ENCODE measurements at regions not wholly inside any gene's neighbourhood (a gene's known extent, or its start where the extent isn't known, plus 50 kb on each side); places are given as distances from the start of the nearest gene placed in this dataset.

DNA sequence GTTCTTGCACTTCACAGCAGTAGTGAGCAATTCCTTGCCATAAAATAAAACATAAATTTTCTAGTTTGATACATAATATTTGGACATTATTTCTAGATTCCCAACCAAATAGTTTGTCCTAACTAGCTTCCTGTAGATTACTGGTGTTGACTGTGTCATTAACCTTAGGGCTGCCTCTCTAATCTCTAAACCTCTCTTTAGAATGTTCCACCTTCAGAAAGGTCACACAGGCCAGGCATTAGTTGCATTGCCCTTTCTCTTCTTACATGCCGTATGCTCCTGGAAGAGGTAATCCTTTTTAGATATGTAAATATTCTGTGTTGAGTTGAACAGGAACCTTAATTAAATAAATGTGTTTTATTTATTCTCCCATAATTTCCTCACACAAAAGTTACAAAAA is 904.9 kb upstream of the CNTN5 start:
- TF ChIP-seq, protein P1, sequence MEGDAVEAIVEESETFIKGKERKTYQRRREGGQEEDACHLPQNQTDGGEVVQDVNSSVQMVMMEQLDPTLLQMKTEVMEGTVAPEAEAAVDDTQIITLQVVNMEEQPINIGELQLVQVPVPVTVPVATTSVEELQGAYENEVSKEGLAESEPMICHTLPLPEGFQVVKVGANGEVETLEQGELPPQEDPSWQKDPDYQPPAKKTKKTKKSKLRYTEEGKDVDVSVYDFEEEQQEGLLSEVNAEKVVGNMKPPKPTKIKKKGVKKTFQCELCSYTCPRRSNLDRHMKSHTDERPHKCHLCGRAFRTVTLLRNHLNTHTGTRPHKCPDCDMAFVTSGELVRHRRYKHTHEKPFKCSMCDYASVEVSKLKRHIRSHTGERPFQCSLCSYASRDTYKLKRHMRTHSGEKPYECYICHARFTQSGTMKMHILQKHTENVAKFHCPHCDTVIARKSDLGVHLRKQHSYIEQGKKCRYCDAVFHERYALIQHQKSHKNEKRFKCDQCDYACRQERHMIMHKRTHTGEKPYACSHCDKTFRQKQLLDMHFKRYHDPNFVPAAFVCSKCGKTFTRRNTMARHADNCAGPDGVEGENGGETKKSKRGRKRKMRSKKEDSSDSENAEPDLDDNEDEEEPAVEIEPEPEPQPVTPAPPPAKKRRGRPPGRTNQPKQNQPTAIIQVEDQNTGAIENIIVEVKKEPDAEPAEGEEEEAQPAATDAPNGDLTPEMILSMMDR (IDR thresholded peaks at IDR 0.05), result no peak
- H3K27ac ChIP-seq, result no peak overlapping the region
- no peaks in the 10 kb centered on the region for H3K4me1 ChIP-seq
- no peaks in the 10 kb centered on the region for H3K9me3 ChIP-seq
- no peak overlapping the region for H3K4me3 ChIP-seq
- DNase-seq (no peak), ATAC-seq (no peak)
- no peaks in the 10 kb centered on the region for H3K36me3 ChIP-seq
- intact Hi-C loops (cut with DNase I), result no loop called here
- H3K27me3 ChIP-seq, result no peaks in the 10 kb centered on the region

DNA sequence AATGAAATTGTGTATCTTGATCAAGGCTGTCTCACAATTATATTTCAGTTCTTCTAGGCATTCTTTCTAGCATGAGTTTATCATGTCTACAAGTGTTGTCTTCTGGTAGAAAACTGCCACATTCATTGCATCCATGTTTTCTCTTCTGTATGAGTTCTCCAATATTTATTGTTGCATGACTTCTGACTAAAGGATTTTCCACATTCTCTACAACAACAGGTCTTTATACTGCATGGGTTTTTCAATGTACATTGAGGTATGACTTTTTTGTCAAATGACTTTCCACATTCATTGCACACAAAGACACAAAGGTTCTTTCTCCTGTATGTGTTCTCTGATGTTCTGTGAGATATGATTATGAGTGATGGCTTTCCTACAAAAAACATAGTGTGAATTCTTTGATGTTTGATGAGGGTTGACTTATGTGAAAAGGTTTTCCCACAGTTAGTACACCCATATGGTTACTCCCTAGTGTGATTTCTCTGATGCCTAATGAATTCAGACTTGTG is 890.6 kb upstream of the CNTN5 start:
- TF ChIP-seq, protein P1 (IDR thresholded peaks at IDR 0.05), result no peak
- H3K27ac ChIP-seq, result no peak overlapping the region
- no peak overlapping the region for H3K4me3 ChIP-seq
- DNase-seq (no peak), ATAC-seq (no peak)
- no peaks in the 10 kb centered on the region for H3K4me1 ChIP-seq
- no peaks in the 10 kb centered on the region for H3K27me3 ChIP-seq
- H3K9me3 ChIP-seq, result no peaks in the 10 kb centered on the region
- no peaks in the 10 kb centered on the region for H3K36me3 ChIP-seq
- intact Hi-C loops (cut with DNase I), result no loop called here

DNA sequence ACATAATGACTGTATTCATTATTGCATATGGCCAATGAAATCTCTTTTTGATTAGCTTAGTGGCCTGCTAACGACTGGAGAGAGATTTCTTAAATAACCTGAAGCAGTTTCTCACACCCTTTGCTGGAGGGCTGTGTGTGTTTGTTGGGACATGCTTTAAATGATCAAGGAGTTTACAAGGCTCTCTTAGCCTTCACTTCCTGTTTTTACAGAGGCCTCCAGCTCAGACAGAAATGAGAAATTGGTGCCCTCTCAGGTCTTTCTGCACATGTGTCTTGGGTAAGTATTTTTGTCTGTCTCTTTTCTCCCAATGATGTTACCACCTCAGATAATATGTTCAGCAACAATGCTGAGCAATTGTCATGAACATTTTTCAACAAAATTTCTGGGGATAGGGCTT is 884.4 kb upstream of the CNTN5 start:
- H3K9me3 ChIP-seq, result peaks cover 4% of the 10 kb centered on the region
- H3K4me3 ChIP-seq, result no peak overlapping the region
- TF ChIP-seq, protein P1 (IDR thresholded peaks at IDR 0.05), result no peak
- intact Hi-C loops (cut with DNase I), result no loop called here
- no peak for DNase-seq
- H3K4me1 ChIP-seq, result no peaks in the 10 kb centered on the region
- H3K27ac ChIP-seq, result no peak overlapping the region
- ATAC-seq, result no peak
- H3K36me3 ChIP-seq, result no peaks in the 10 kb centered on the region
- H3K27me3 ChIP-seq, result no peaks in the 10 kb centered on the region

DNA sequence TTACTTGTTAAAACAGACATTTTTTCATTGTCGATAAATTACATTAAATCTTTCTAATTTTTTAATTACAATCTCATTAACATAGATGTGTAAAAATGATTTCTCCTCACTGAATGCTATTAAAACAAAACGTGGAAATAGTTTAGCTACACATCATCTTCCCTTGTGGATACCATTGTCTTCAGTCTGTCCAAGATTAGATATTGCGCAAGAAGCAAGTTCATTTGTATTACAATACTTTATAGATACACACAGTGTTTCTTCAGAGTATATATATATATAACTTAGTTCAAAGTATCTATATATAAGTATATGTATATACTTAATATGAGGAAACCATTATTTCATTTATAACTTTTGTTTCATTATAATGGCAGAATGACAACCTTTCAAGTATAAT is 883.3 kb upstream of the CNTN5 start:
- no peak for ATAC-seq

DNA sequence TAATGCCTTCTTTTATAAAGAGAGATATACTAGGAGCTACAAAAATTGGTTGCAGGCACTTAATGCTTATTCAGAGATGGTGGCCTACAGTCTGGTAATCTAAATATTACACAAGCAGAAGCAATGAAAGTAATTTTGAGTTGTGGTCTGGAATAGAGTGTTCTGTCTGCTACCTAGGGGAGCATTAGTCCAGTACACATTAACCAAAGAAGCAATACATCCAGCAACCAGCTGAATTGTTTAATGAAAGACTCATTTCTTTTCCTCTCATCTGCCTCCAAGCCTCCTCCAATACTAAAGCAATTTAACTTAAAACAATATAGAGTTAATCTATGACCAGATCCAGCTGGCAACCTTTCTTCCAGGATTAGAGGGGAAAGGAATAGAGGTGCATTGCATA is 877.1 kb upstream of the CNTN5 start:
- TF ChIP-seq, protein P1 (IDR thresholded peaks at IDR 0.05), result no peak
- no peak for ATAC-seq
- H3K27me3 ChIP-seq, result no peaks in the 10 kb centered on the region
- H3K36me3 ChIP-seq, result no peaks in the 10 kb centered on the region
- no peak for DNase-seq
- H3K27ac ChIP-seq, result no peak overlapping the region
- no peaks in the 10 kb centered on the region for H3K4me1 ChIP-seq
- intact Hi-C loops (cut with DNase I), result no loop called here
- H3K9me3 ChIP-seq, result no peaks in the 10 kb centered on the region
- no peak overlapping the region for H3K4me3 ChIP-seq

More for the DNA sequence above, 883.3 kb upstream of the CNTN5 start:
- H3K9me3 ChIP-seq, result peaks cover 4% of the 10 kb centered on the region
- no peaks in the 10 kb centered on the region for H3K27me3 ChIP-seq
- no peaks in the 10 kb centered on the region for H3K36me3 ChIP-seq
- no peak overlapping the region for H3K27ac ChIP-seq
- TF ChIP-seq, protein P1 (IDR thresholded peaks at IDR 0.05), result no peak
- no peaks in the 10 kb centered on the region for H3K4me1 ChIP-seq
- intact Hi-C loops (cut with DNase I), result no loop called here
- no peak overlapping the region for H3K4me3 ChIP-seq
- DNase-seq, result no peak

DNA sequence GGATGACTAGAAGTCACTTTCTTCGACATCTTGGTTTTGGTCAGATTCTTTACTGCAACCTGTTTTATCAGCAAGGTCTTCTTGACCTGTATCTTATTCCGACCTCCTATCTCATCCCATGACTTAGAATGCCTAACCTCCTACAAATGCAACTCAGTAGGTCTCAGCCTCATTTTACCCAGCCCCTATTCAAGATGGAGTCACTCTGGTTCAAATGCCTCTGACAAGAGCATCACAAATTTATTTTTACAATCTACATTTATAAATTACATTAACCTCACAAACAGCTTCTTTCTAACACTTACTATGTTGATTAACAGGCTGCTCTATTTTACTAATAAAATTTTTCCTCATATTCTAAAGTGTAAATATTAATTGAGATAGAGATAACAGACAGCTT is 867.0 kb upstream of the CNTN5 start:
- DNase-seq, result no peak
- no peak overlapping the region for H3K27ac ChIP-seq
- intact Hi-C loops (cut with DNase I), result no loop called here
- no peaks in the 10 kb centered on the region for H3K9me3 ChIP-seq
- no peaks in the 10 kb centered on the region for H3K4me1 ChIP-seq
- TF ChIP-seq, protein P1 (IDR thresholded peaks at IDR 0.05), result no peak
- no peak overlapping the region for H3K4me3 ChIP-seq
- H3K36me3 ChIP-seq, result no peaks in the 10 kb centered on the region
- H3K27me3 ChIP-seq, result no peaks in the 10 kb centered on the region
- no peak for ATAC-seq

Data from upper lobe of right lung (tissue), 1 donor.